Tibial nerve (tissue), 4 donors: ENCODE measurements at regions not wholly inside any gene's neighbourhood (a gene's known extent, or its start where the extent isn't known, plus 50 kb on each side); places are given as distances from the start of the nearest gene placed in this dataset.

Source experiments
- CTCF ChIP-seq, 5 experiments: fragments of 200-600 bp in 3 of 5; fragments of 450-650 bp in 2 of 5; sonication (generic) in 3 of 5; IDR thresholded peaks; one replicate each; pipeline ENCODE4 v1.5.1; 2016 to 2019; ENCODE audit warnings: antibody characterized with exemption in 5 of 5, mild to moderate bottlenecking in 3 of 5, moderate library complexity in 2 of 5
- EP300 ChIP-seq, 2 donors: sonication (generic); formaldehyde crosslinking; IDR thresholded peaks; one replicate each; pipeline ENCODE4 v1.6.1; 2017; ENCODE audit warnings: antibody characterized with exemption in 2 of 2, mild to moderate bottlenecking in 1 of 2
- POLR2A ChIP-seq, 2 donors: fragments of 450-650 bp; IDR thresholded peaks; one replicate each; pipeline ENCODE4 v1.6.1; 2017; ENCODE audit warnings: antibody characterized with exemption in 2 of 2, mild to moderate bottlenecking in 2 of 2, moderate library complexity in 2 of 2

GRCh38 chr6:132131351-132131750, 180.2 kb upstream of the CCN2 start:
- no peak for TF ChIP-seq POLR2A (IDR thresholded peaks at IDR 0.05)
- TF ChIP-seq CTCF (IDR thresholded peaks at IDR 0.05): no peak
- TF ChIP-seq EP300 (IDR thresholded peaks at IDR 0.05): no peak
